GM10248 (cell line): ENCODE measurements at regions not wholly inside any gene's neighbourhood (a gene's known extent, or its start where the extent isn't known, plus 50 kb on each side); places are given as distances from the start of the nearest gene placed in this dataset.

Experiments
- CTCF ChIA-PET: fragments of 300-600 bp; sonication (Branson Sonifier 250); formaldehyde crosslinking; extraction: SDS; loops from one replicate; lab custom pipeline; 2021; ENCODE audit warnings: antibody characterized with exemption; lab: Yijun Ruan, JAX
- POLR2A ChIA-PET: fragments of 350-650 bp; sonication (Branson Sonifier 250); formaldehyde crosslinking; extraction: SDS; loops from one replicate; lab custom pipeline; 2020; ENCODE audit warnings: antibody characterized with exemption; lab: Yijun Ruan, JAX
- DNase-seq: peaks from one replicate; pipeline ENCODE4 v3.0.0; 2012; ENCODE audit errors: extremely low spot score
- TF ChIP-seq, protein P1 (sequence below): IDR thresholded peaks from 2 replicates; pipeline ENCODE4 v1.5.1; 2012; ENCODE audit warnings: mild to moderate bottlenecking, low read depth; ENCODE audit errors: extremely low read depth, missing control alignments, control extremely low read depth

GRCh38 chr15:94665676-94666441 lies 434.5 kb downstream of the MCTP2 start:
- TF ChIP-seq, protein P1, sequence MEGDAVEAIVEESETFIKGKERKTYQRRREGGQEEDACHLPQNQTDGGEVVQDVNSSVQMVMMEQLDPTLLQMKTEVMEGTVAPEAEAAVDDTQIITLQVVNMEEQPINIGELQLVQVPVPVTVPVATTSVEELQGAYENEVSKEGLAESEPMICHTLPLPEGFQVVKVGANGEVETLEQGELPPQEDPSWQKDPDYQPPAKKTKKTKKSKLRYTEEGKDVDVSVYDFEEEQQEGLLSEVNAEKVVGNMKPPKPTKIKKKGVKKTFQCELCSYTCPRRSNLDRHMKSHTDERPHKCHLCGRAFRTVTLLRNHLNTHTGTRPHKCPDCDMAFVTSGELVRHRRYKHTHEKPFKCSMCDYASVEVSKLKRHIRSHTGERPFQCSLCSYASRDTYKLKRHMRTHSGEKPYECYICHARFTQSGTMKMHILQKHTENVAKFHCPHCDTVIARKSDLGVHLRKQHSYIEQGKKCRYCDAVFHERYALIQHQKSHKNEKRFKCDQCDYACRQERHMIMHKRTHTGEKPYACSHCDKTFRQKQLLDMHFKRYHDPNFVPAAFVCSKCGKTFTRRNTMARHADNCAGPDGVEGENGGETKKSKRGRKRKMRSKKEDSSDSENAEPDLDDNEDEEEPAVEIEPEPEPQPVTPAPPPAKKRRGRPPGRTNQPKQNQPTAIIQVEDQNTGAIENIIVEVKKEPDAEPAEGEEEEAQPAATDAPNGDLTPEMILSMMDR, result no peak
- ChIA-PET CTCF (interaction anchor here (1.7 kb wide), 2 partner anchors 10 to 12 kb away, joined by 4 read pairs; no protein-coding TSS in a partner anchor), POLR2A (no interaction called here)
- DNase-seq, result no peak

DNA sequence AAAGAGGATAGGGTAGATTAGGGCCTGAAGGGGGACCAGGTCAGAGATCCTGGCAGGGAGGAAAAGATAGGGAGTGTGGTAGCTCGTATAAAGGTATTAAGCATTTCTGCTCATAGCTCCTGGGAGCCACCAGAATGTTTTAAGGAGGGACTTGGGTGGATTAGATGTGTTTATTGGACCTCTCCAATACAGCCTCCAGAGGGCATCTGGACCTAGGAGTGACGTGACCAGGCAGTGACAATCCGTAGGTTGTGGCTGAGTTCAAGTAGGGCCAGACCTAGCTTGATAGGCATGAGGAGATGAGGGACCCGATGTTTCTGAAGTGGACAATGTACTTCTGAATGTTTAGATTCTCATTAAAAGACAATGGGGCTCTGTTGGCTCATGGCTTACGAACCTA lies 435.2 kb downstream of the MCTP2 start:
- no peak for DNase-seq
- TF ChIP-seq, protein P1, result no peak
- ChIA-PET POLR2A (no interaction called here), CTCF (interaction anchor here (1.7 kb wide), 2 partner anchors 9 to 13 kb away, joined by 4 read pairs; no protein-coding TSS in a partner anchor)

- POLR2A ChIA-PET, result no interaction called here
- DNase-seq, result no peak
- TF ChIP-seq, protein P1, result no peak
- CTCF ChIA-PET, result interaction anchor here (1.7 kb wide), 1 partner anchor 9 kb away, joined by 4 read pairs; no protein-coding TSS in a partner anchor
Observed at GRCh38 chr15:94667109-94667508, 435.7 kb downstream of the MCTP2 start.

DNA sequence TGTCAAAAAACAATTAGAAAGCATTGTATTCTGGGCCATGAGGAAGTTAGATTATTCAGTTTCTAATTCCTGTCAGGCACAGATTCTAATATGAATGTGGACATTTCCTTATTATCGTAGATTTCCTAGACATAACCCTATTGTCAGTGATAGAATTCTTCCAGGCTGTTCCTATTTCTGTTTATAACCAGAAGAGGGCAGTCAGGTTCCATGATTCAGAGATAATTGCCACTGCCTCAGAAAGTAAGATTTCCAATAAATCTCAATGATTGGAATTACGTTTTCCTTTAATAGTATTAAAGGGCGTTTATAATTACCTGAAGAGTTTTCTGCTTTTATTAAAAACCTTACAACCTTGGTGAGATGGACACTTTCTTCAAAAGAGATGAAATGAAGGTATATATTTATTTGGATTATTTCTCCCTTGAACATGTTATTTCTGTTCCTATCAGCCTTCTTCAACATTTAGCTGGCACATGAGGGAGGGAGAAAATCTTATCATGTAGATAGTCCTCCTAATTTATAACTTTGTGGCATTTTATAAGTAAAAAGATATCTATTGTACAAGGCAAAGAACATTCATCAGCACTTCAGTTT lies 439.2 kb downstream of the MCTP2 start:
- TF ChIP-seq, protein P1, result peak; percentile 56
- CTCF ChIA-PET, result interaction anchor here (0.6 to 1.7 kb wide), 11 partner anchors 8 to 71 kb away, joined by 3 to 11 read pairs (median 4); no protein-coding TSS in a partner anchor
- peak; percentile 33 for DNase-seq
- POLR2A ChIA-PET, result no interaction called here

DNA sequence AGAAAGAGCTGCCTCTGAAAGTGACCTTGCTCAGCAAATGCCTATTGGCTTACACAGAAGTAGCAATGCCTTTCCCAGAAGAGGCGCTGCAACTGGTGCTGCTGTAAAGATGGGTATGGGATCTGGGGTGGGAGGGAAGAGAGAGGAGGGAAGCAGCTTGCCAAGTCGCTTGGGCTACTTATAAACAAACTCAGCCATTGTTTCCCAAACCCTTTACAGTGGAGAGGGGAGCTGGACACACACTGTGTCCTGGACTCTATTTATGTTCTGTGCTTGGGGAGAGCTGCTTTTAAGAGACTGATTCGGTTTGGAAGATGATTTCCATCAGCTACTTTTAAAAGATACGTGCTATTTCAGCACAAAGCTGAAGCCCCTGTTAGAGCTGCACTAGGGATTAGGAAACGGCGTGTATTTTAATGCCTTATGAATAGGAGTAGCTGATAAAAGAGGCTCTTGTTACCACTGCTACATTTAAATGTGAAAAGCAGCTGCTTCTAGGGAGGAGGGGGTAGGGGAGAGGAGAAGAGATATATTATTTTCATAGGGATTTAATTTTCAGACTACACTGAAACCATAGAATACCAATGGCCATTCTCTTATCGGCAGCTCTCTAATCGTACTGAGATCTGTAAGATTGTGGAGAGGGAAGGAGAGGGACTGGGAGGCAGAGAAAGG lies 440.6 kb downstream of the MCTP2 start:
- ChIA-PET CTCF (interaction anchor here (0.7 to 1.6 kb wide), 7 partner anchors 8 to 619 kb away, joined by 3 to 4 read pairs (median 3); no protein-coding TSS in a partner anchor), POLR2A (no interaction called here)
- no peak for DNase-seq
- TF ChIP-seq, protein P1, result no peak

- CTCF ChIA-PET, result no interaction called here
- TF ChIP-seq, protein P1, result no peak
- DNase-seq, result no peak
- POLR2A ChIA-PET, result no interaction called here
Observed at GRCh38 chr15:94673801-94674200, 442.4 kb downstream of the MCTP2 start.
